AG04450 (cell line): ENCODE measurements at regions not wholly inside any gene's neighbourhood (a gene's known extent, or its start where the extent isn't known, plus 50 kb on each side); places are given as distances from the start of the nearest gene placed in this dataset.

Experiments
- CTCF ChIA-PET: fragments of 300-600, 350-600 bp; formaldehyde crosslinking; extraction: SDS; loops from one replicate; lab custom pipeline; 2022; ENCODE audit warnings: antibody characterized with exemption, inconsistent platforms; lab: Charles Lee
- POLR2A ChIA-PET: fragments of 350-600 bp; formaldehyde crosslinking; extraction: SDS; loops from one replicate; lab custom pipeline; 2021; ENCODE audit warnings: antibody characterized with exemption, inconsistent platforms; lab: Yijun Ruan, JAX
- DNase-seq: peaks from one replicate; pipeline ENCODE4 v3.0.0-alpha.2; 2011; ENCODE audit warnings: low read depth, low spot score
- H3K27ac ChIP-seq: one replicate; pipeline ENCODE4 v1.5.1; 2012; ENCODE audit warnings: low read depth, low read length, control low read depth
- H3K27me3 ChIP-seq: one replicate; pipeline ENCODE4 v1.6.0; 2012; ENCODE audit warnings: low read length; ENCODE audit not compliant: control insufficient read depth, insufficient read depth
- H3K4me3 ChIP-seq: 2 replicates; pipeline ENCODE4 v1.5.1; 2011; ENCODE audit warnings: mild to moderate bottlenecking, low read depth, low read length, control low read depth
- H3K9me3 ChIP-seq: 2 replicates; pipeline ENCODE4 v1.5.1; 2012; ENCODE audit warnings: low read length; ENCODE audit not compliant: control insufficient read depth, insufficient read depth
- CTCF ChIP-seq: IDR thresholded peaks from 2 replicates; pipeline ENCODE4 v1.5.1; 2011; ENCODE audit warnings: low read depth, low read length, control low read depth, inconsistent platforms

GRCh38 chr6:113047932-113048331, 700.8 kb downstream of the RFPL4B start:
- DNase-seq = no peak
- Histone ChIP-seq H3K9me3 (no peaks in the 10 kb centered on the region), H3K27ac (no peak overlapping the region), H3K4me3 (no peak overlapping the region), H3K27me3 (no peaks in the 10 kb centered on the region)
- no peak for TF ChIP-seq CTCF
- ChIA-PET CTCF (no interaction called here), POLR2A (interaction anchor here (1.4 kb wide), 1 partner anchor 73 kb away, joined by 3 read pairs; no protein-coding TSS in a partner anchor)

DNA sequence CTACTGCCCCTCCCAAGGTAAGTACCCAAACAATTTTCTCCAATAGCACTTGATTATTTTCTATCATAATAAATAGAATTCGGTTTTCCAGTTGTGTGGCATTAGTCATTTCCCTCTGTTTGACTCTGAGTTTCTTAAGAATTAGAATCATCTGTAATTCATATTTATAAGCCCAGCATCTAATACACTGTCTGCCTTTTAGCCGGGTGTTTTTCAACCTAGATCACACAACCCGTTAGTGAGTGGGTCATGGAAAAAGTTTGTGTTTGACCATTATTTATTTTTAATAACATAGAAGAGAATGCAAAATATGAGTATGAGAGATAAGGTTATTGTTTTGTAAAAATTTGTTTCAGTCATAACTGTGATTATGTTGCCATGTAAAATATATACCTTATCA, 701.6 kb downstream of the RFPL4B start:
- Histone ChIP-seq H3K9me3 (no peaks in the 10 kb centered on the region), H3K27me3 (no peaks in the 10 kb centered on the region), H3K27ac (no peak overlapping the region), H3K4me3 (no peak overlapping the region)
- DNase-seq = no peak
- no peak for TF ChIP-seq CTCF
- POLR2A ChIA-PET = no interaction called here
- CTCF ChIA-PET = no interaction called here

GRCh38 chr6:113049190-113049589, 702.1 kb downstream of the RFPL4B start:
- POLR2A ChIA-PET = no interaction called here
- Histone ChIP-seq H3K27me3 (no peaks in the 10 kb centered on the region), H3K9me3 (no peaks in the 10 kb centered on the region), H3K27ac (no peak overlapping the region), H3K4me3 (no peak overlapping the region)
- CTCF ChIA-PET = no interaction called here
- TF ChIP-seq CTCF = no peak
- no peak for DNase-seq

GRCh38 chr6:113050010-113050858, 703.1 kb downstream of the RFPL4B start:
- ChIA-PET POLR2A (no interaction called here), CTCF (interaction anchor here (0.6 kb wide), 1 partner anchor 363 kb away, joined by 3 read pairs; no protein-coding TSS in a partner anchor)
- Histone ChIP-seq H3K4me3 (no peak overlapping the region), H3K9me3 (no peaks in the 10 kb centered on the region), H3K27ac (no peak overlapping the region), H3K27me3 (no peaks in the 10 kb centered on the region)
- no peak for TF ChIP-seq CTCF
- DNase-seq = no peak

GRCh38 chr6:113050979-113051378, 703.8 kb downstream of the RFPL4B start:
- ChIA-PET CTCF (interaction anchor here (0.6 kb wide), 1 partner anchor 362 kb away, joined by 3 read pairs; no protein-coding TSS in a partner anchor), POLR2A (no interaction called here)
- H3K4me3 ChIP-seq = no peak overlapping the region
- TF ChIP-seq CTCF = no peak
- H3K27me3 ChIP-seq = no peaks in the 10 kb centered on the region
- no peaks in the 10 kb centered on the region for H3K9me3 ChIP-seq
- no peak overlapping the region for H3K27ac ChIP-seq
- DNase-seq = no peak
